Loucy (cell line): ENCODE measurements at regions not wholly inside any gene's neighbourhood (a gene's known extent, or its start where the extent isn't known, plus 50 kb on each side); places are given as distances from the start of the nearest gene placed in this dataset.

Source experiments
- CTCF ChIP-seq: fragments of 200-600 bp; sonication (generic); conservative IDR thresholded peaks from 2 replicates; pipeline ENCODE4 v1.5.1; 2014; ENCODE audit warnings: mild to moderate bottlenecking, antibody characterized with exemption, low read length
- EZH2phosphoT487 ChIP-seq: fragments of 200-600 bp; IDR thresholded peaks from 2 replicates; pipeline ENCODE4 v1.6.1; 2018; ENCODE audit warnings: antibody characterized with exemption, mild to moderate bottlenecking, moderate library complexity, borderline replicate concordance

- TF ChIP-seq EZH2phosphoT487 (no peak), CTCF (no peak)
Observed at GRCh38 chr12:58361056-58361455, 419.7 kb downstream of the ATP23 start.
